Ectodermal cell (in vitro differentiated cells): ENCODE measurements at regions not wholly inside any gene's neighbourhood (a gene's known extent, or its start where the extent isn't known, plus 50 kb on each side); places are given as distances from the start of the nearest gene placed in this dataset.
"Not testable (repeated sequence)": the region's sequence is repeated elsewhere in the genome, so short reads cannot be mapped to it uniquely, and the experiment has no call there.

ENCODE experiments used
- H3K27ac ChIP-seq: 2 replicates; pipeline ENCODE4 v1.7.0; 2013; ENCODE audit warnings: mild to moderate bottlenecking, low read depth, low read length; ENCODE audit not compliant: insufficient read depth, poor library complexity, severe bottlenecking
- H3K27me3 ChIP-seq: 2 replicates; pipeline ENCODE4 v1.7.0; 2013; ENCODE audit warnings: mild to moderate bottlenecking, low read length; ENCODE audit not compliant: insufficient read depth, control insufficient read depth, poor library complexity, severe bottlenecking
- H3K36me3 ChIP-seq: one replicate; pipeline ENCODE4 v1.7.0; 2013; ENCODE audit warnings: low read length; ENCODE audit not compliant: control insufficient read depth, insufficient read depth
- H3K4me1 ChIP-seq: one replicate; pipeline ENCODE4 v1.7.0; 2013; ENCODE audit warnings: low read length; ENCODE audit not compliant: control insufficient read depth, insufficient read depth
- H3K4me3 ChIP-seq: 2 replicates; pipeline ENCODE4 v1.7.0; 2013; ENCODE audit warnings: low read depth, low read length, control low read depth; ENCODE audit not compliant: insufficient read depth
- H3K9me3 ChIP-seq: 2 replicates; pipeline ENCODE4 v1.7.0; 2013; ENCODE audit warnings: mild to moderate bottlenecking, low read length, moderate library complexity; ENCODE audit not compliant: control insufficient read depth
- WGBS, 2 experiments: methylation state at CpG; one replicate each; pipeline ENCODE4 v1.1.7; 2013; ENCODE audit warnings: missing lambda C conversion rate in 2 of 2; 5-methylcytosine and 5-hydroxymethylcytosine counted together

DNA sequence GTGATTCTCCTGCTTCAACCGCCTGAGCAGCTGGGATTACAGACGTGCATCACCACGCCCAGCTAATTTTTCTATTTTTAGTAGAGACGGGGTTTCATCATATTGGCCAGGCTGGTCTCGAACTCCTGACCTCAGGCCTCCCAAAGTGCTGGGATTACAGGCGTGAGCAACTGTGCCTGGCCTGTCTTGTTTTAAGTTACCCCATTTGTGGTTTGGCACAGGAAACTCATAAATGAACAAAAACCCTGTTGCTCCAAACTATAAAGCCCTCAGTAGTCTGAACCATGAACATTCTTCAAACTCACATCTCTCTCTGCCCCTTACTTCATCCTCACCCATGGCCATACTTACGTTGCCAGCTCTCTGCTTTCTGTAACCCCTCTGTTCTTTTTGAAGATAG is 61.7 kb downstream of the RHOU start:
- H3K4me1 ChIP-seq, H3K27ac ChIP-seq, H3K27me3 ChIP-seq, H3K4me3 ChIP-seq, H3K36me3 ChIP-seq, H3K9me3 ChIP-seq: not testable (repeated sequence)
- WGBS, 2 experiments = 93 to 95% methylated on average over 7 of the region's 7 CpGs

DNA sequence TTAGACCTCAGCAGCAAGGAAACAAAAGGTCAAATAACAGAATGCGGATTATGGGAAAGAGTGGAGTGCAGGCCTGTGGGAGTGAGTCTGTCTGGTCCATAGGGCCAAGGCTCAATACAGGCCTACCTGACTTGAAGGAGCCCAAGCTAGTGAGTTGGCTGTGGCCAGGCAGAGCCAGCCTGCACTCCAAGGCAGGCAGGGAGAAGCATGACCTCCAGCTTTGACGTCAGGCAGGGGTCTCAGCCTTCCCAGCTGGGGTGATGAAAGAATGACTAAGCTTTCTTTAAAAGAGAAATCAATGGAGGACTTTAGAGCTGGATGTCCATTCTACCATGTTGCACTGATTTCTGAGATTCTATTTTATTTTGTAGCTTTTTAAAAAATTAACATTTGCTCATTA is 62.8 kb downstream of the RHOU start:
- Histone ChIP-seq H3K27me3 (no peaks in the 10 kb centered on the region), H3K36me3 (no peaks in the 10 kb centered on the region), H3K27ac (no peak overlapping the region), H3K9me3 (no peaks in the 10 kb centered on the region), H3K4me3 (no peak overlapping the region), H3K4me1 (no peaks in the 10 kb centered on the region)
- WGBS, 2 experiments = 65 to 66% methylated on average over 2 of the region's 2 CpGs

DNA sequence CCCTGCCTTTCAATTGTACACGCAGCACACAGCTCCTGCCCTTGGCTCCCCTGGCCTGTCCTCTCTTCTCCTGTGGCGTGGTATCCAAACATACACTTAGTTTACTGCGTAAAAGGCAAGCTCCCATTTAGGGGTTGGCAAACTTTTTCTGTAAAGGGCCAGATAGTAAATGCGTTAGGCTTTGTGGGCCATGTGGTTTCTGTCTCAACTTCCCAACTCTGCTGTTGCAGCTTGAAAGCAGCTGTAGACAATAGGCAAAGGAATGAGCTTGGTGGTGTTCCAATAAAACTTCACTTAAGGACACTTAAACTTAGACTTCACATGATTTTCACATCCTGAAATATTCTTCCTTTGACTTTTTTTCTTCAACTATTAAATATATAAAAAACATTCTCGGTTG is 63.3 kb downstream of the RHOU start:
- Histone ChIP-seq H3K9me3 (no peaks in the 10 kb centered on the region), H3K4me1 (no peaks in the 10 kb centered on the region), H3K27ac (no peak overlapping the region), H3K36me3 (no peaks in the 10 kb centered on the region), H3K27me3 (no peaks in the 10 kb centered on the region), H3K4me3 (no peak overlapping the region)
- WGBS, 2 experiments = 90 to 93% methylated on average over 5 of the region's 5 CpGs

DNA sequence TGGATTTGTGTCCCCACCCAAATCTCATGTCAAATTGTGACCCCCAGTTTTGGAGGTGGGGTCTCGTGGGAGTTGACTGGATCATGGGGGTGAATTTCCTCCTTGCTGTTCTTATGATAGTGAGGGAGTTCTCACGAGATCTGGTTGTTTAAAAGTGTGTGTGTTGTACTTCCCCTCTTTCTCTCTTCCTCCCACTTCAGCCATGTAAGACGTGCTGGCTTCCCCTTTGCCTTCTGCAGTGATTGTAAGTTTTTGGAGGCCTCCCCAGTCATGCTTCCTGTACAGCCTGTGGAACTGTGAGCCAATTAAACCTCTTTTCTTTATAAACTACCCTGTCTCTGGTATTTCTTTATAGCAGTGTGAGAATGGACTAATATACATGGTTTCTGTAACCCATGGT is 64.6 kb downstream of the RHOU start:
- Histone ChIP-seq H3K36me3 (no peaks in the 10 kb centered on the region), H3K4me3 (no peak overlapping the region), H3K27me3 (no peaks in the 10 kb centered on the region), H3K4me1 (peaks cover 2% of the 10 kb centered on the region), H3K9me3 (no peaks in the 10 kb centered on the region), H3K27ac (no peak overlapping the region)
- 73 to 74% methylated on average over 2 to 3 of the region's 3 CpGs for WGBS, 2 experiments

DNA sequence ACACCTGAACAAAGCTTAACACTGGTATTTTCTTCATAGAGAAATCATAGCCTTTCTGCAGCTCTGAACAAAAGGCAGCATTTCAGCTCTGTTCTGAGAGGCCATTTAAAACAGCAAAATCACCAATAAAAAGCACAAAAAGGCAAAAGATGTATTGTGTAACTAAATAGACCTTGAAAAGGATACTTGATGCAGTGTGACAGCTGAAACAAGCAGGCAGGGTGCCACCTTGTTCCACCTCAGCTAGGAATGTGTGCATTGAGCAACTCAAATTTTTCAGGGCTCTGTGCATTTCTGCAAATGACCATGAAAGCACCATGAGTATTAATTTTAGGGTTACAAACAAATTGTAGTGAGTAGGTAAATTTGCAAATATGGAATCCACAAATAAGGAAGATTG is 65.8 kb downstream of the RHOU start:
- H3K4me3 ChIP-seq = no peak overlapping the region
- no peaks in the 10 kb centered on the region for H3K36me3 ChIP-seq
- no peaks in the 10 kb centered on the region for H3K9me3 ChIP-seq
- peaks cover 4% of the 10 kb centered on the region for H3K4me1 ChIP-seq
- no peak overlapping the region for H3K27ac ChIP-seq
- H3K27me3 ChIP-seq = no peaks in the 10 kb centered on the region

DNA sequence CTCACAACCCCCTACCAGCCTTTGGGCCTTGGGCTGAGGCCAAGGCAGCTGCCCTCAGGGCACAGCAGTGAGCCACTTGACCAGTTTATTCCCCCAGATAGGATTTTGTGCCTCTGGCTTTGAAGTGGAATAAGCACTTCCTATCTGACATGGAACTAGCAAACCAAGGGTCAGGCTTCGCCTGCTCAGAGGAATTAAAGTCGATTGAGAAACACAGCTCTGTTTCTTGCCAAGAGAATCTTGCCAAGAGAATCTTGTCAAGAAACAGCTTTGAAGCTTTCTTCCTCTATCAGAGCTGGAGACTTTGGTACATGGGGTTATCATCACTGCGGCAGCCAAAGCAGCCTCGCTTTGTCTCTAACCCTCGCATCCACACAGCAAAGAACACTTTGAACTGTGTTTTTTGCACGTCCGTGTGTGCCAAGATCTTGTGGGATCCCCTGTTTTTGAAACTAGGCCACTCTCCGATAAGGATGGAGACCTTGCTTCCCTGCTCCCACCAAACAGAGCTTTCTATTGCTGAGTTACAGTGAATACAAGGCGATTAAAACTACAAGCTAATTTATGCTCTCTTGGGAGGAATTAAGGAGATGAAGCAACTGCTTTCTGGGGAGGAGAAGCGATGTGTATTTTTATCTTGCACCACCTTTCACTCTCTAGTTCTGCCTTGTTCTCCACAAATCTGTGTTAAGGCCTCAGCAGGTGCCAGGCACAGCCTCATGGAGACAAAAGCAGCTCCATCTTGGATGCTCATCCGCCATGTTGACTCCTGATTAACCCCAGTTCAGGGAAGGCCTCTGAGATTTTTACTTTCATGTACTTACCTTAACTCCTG is 67.3 kb downstream of the RHOU start:
- Histone ChIP-seq H3K36me3 (no peaks in the 10 kb centered on the region), H3K27ac (no peak overlapping the region), H3K27me3 (no peaks in the 10 kb centered on the region), H3K4me3 (no peak overlapping the region), H3K4me1 (peaks cover 4% of the 10 kb centered on the region), H3K9me3 (no peaks in the 10 kb centered on the region)
- WGBS, 2 experiments = 95 to 96% methylated on average over 11 of the region's 11 CpGs

DNA sequence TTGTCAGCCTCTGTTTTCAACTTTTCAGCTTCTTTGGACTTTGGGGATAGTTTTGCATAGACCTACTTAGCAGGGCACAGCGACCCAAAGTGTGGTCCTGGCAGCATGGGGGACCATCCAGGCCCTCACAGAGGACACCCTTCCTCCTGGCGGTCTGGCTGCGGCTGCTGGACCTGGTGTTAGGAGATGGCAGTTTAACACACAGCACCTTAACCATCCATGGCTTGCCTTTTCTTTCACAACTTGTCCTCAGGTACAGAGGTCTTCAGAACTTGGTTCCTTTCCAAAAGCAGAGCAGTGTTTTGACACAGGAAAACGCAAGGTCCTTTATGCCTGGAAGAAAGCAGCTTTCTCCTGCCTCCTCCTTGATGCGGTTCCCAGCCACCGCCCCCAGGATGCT is 68.1 kb downstream of the RHOU start:
- H3K27ac ChIP-seq = no peak overlapping the region
- no peaks in the 10 kb centered on the region for H3K27me3 ChIP-seq

DNA sequence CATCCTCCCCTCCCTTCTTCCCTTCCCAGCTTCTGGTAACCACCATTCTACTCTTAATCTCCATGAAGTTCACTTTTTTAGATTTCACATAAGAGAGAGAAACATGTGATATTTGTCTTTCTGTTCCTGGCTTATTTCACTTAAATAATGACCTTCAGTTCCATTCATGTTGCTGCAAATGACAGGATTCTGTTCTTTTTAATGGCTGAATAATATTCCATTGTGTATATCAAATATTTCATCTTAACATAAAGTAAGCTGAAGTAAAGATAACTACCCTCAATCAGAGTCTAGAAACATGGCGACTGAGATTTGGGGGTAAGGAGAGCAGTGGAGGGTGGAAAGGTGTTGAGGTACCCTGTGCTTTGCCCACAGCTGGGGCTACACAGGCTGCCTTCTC is 68.9 kb downstream of the RHOU start:
- 100% methylated on average over 1 of the region's 1 CpG for WGBS, 2 experiments
- H3K27ac ChIP-seq = no peak overlapping the region

More for the DNA sequence above, 68.1 kb downstream of the RHOU start:
- Histone ChIP-seq H3K4me1 (peaks cover 4% of the 10 kb centered on the region), H3K4me3 (no peak overlapping the region), H3K9me3 (no peaks in the 10 kb centered on the region), H3K36me3 (no peaks in the 10 kb centered on the region)
- WGBS, 2 experiments = 91 to 98% methylated on average over 6 of the region's 6 CpGs

DNA sequence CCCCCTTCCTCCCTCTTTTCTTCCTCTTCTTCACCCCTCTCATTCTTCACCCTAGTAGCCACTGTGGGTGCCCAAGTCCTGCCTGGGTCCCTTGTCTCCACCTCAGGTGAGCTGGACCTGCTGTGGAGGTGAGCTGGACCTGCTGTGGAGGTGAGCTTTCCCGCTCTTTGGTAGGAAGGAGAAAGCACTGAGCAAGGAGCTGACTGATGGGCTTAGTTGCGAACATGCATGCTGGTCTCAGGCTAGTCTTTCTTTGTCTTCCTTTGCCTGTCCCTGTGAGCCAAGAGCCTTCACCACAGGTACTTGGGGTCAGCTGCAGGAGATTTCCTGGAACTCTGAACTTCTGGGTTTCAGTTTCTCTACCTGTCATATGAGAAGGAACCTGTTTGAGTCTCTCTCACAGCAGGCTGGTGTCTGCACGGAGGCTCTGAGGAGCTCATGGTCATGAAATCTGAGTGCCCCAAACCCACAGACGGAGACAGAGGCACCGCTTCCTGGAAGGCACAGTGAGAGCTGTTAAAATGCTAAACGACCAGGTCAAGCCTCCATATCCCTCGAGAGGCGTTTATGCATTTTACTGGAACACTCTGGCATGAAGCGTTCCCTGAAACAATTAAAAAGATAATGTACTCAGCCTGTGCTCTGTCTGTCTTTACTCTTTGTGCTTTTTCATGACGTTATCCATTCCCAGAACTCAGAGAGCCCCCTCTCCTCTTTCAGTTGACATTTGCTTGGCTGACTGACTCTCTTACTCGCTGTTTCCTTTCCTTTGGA is 69.5 kb downstream of the RHOU start:
- H3K9me3 ChIP-seq = no peaks in the 10 kb centered on the region
- peaks cover 7% of the 10 kb centered on the region for H3K4me1 ChIP-seq
- no peak overlapping the region for H3K4me3 ChIP-seq
- 51 to 59% methylated on average over 11 of the region's 11 CpGs for WGBS, 2 experiments
- no peaks in the 10 kb centered on the region for H3K36me3 ChIP-seq
- H3K27ac ChIP-seq = no peak overlapping the region
- no peaks in the 10 kb centered on the region for H3K27me3 ChIP-seq

More for the DNA sequence above, 68.9 kb downstream of the RHOU start:
- no peak overlapping the region for H3K4me3 ChIP-seq
- peaks cover 4% of the 10 kb centered on the region for H3K4me1 ChIP-seq
- H3K27me3 ChIP-seq = no peaks in the 10 kb centered on the region
- no peaks in the 10 kb centered on the region for H3K9me3 ChIP-seq
- H3K36me3 ChIP-seq = no peaks in the 10 kb centered on the region

DNA sequence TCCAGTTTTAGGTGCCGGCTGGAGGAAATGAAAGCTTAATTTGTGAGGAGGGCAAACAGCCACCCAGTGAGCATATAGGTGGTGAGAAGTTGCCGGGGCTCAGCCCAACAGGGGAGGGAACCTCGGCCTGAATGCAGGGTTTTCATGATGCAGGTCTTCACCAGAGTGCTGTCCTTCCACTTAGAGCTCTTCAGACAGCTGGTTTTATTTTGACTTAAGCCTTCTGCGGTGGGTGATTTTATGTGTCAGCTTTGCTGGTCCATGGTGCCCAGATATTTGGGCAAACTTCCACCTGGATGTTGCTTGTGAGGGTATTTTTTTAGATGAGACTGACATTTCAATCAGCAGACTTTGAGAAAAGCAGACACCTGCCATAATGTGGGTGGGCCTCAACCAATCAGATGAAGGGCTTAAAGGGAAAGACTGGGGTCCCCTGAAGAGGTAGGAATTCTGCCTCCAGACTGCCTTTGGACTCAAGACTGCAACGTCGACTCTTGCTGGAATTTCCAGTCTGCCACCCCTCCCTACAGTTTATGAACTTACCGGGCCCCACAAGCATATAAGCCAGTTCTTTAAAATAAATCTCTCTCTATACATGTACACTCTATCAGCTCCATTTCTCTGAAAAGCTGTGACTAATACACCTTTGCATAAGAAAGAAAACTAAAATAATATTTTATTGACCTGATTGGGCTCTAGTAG is 72.8 kb downstream of the RHOU start:
- no peak overlapping the region for H3K27ac ChIP-seq
- H3K4me3 ChIP-seq = no peak overlapping the region
- H3K9me3 ChIP-seq = no peaks in the 10 kb centered on the region
- no peaks in the 10 kb centered on the region for H3K36me3 ChIP-seq
- H3K27me3 ChIP-seq = no peaks in the 10 kb centered on the region
- peaks cover 21% of the 10 kb centered on the region for H3K4me1 ChIP-seq
- 81 to 84% methylated on average over 7 of the region's 7 CpGs for WGBS, 2 experiments
